RWPE2 (cell line): ENCODE measurements at regions not wholly inside any gene's neighbourhood (a gene's known extent, or its start where the extent isn't known, plus 50 kb on each side); places are given as distances from the start of the nearest gene placed in this dataset.

Experiments
- ATAC-seq: fragments of 200-7000 bp; cut with Tn5 transposase; 3 replicates; pipeline ENCODE4 v1.9.1; 2021; ENCODE audit warnings: low read depth
- DNase-seq: peaks from one replicate; pipeline ENCODE4 v3.0.0-alpha.2; 2020; ENCODE audit warnings: low spot score
- H3K27ac ChIP-seq: fragments of 450-650 bp; 2 replicates; pipeline ENCODE4 v1.5.1; 2017; ENCODE audit warnings: mild to moderate bottlenecking; ENCODE audit not compliant: poor library complexity, severe bottlenecking
- H3K27me3 ChIP-seq: fragments of 250-450 bp; sonication (Bioruptor Pico); 2 replicates; pipeline ENCODE4 v1.5.1; 2021; ENCODE audit warnings: mild to moderate bottlenecking, moderate library complexity; ENCODE audit not compliant: insufficient read depth, poor library complexity, severe bottlenecking
- H3K36me3 ChIP-seq: fragments of 250-450 bp; sonication (Bioruptor Pico); 2 replicates; pipeline ENCODE4 v1.5.1; 2020; ENCODE audit warnings: low read depth, mild to moderate bottlenecking, moderate library complexity
- H3K4me1 ChIP-seq: fragments of 250-450 bp; sonication (Bioruptor Pico); 2 replicates; pipeline ENCODE4 v1.5.1; 2021; ENCODE audit warnings: mild to moderate bottlenecking, moderate library complexity; ENCODE audit not compliant: insufficient read depth, poor library complexity, severe bottlenecking
- H3K4me3 ChIP-seq: fragments of 250-450 bp; sonication (Bioruptor Pico); 2 replicates; pipeline ENCODE4 v1.5.1; 2021; ENCODE audit warnings: mild to moderate bottlenecking, moderate library complexity; ENCODE audit not compliant: severe bottlenecking
- H3K9me3 ChIP-seq: fragments of 250-450 bp; sonication (Bioruptor Pico); 2 replicates; pipeline ENCODE4 v1.5.1; 2021; ENCODE audit warnings: mild to moderate bottlenecking, moderate library complexity; ENCODE audit not compliant: severe bottlenecking
- CTCF ChIP-seq: fragments of 450-650 bp; IDR thresholded peaks from one replicate; pipeline ENCODE4 v1.5.1; 2017; ENCODE audit warnings: mild to moderate bottlenecking, moderate library complexity; ENCODE audit not compliant: poor library complexity, severe bottlenecking

DNA sequence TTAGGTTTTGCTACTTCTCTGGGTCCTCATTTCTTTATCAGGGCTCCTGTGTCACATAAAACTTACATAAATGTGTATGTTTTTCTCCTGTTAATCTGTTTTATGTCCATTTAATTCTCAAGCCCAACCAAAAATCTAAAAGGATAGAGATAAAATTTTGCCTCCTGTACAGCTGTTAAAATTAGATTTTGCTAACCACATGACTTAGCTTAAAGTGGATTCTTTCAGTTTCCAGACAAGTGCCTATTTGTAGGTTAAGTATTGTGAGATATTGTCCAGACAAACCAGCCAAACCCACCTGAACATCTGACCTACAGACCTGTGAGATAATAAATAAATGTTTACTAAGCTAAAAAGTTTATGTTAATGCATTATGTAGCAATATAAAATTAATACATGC, 465.5 kb downstream of the SI start:
- no peaks in the 10 kb centered on the region for H3K27me3 ChIP-seq
- TF ChIP-seq CTCF: no peak
- no peak overlapping the region for H3K4me3 ChIP-seq
- ATAC-seq (no peak), DNase-seq (no peak)
- no peaks in the 10 kb centered on the region for H3K36me3 ChIP-seq
- no peak overlapping the region for H3K27ac ChIP-seq
- no peaks in the 10 kb centered on the region for H3K9me3 ChIP-seq
- H3K4me1 ChIP-seq: no peaks in the 10 kb centered on the region

DNA sequence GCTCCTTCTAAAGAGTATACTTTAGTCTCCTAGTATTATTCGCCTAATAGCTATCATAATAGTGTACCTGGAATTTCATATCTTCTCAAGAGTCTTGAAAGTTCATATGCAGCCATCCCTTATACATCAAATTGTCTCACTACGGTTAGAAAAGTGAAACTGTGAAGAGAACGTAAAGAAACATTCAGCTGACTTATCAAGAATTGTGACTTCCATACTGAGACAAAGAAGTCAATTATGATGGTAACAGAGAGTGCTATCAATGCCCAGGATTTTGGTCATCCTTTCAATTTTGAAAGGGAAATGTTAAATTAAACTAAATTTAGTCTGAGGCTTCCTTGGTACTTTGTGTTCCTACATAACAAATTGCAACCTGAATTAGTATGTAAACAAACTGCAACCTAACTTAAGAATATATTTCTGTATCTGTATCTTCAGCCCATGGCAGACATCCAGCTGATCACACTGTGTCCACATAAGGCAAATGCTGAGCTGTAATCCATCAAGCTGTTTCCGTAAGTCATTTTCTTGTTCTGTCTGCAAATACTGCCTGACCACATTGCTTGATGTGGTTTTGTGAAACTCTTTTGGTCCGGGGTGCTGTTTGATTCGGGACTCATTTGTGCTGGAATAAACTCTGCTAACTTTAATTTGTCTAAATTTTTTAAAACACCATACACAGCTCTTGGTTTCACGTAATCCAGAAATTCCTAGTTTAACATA, 469.6 kb downstream of the SI start:
- no peaks in the 10 kb centered on the region for H3K27me3 ChIP-seq
- TF ChIP-seq CTCF: no peak
- DNase-seq (no peak), ATAC-seq (no peak)
- H3K36me3 ChIP-seq: no peaks in the 10 kb centered on the region
- H3K9me3 ChIP-seq: no peaks in the 10 kb centered on the region
- H3K4me3 ChIP-seq: no peak overlapping the region
- no peak overlapping the region for H3K27ac ChIP-seq
- H3K4me1 ChIP-seq: no peaks in the 10 kb centered on the region

DNA sequence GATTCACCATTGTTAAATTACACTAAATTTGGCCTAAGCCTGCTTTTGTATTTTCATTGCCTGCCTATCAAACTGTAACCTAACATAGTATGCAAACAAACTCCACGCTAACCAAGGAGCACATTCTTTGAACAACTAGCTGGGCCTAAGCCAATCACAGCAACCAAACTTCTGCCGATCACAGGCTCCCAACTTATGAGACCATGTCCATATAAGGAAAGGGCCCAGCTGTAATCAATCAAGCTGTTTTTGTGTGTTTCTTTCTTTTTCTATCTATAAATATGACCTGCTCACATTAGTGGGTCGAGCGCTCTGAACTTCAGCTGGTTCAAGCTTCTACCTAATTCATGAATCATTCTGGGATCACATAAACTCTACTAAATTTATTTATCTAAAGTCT, 473.6 kb downstream of the SI start:
- DNase-seq (no peak), ATAC-seq (no peak)
- no peaks in the 10 kb centered on the region for H3K27me3 ChIP-seq
- H3K36me3 ChIP-seq: no peaks in the 10 kb centered on the region
- H3K4me3 ChIP-seq: no peak overlapping the region
- no peaks in the 10 kb centered on the region for H3K9me3 ChIP-seq
- H3K27ac ChIP-seq: no peak overlapping the region
- no peaks in the 10 kb centered on the region for H3K4me1 ChIP-seq
- TF ChIP-seq CTCF: no peak

GRCh38 chr3:164577667-164578210, 500.6 kb downstream of the SI start:
- TF ChIP-seq CTCF: no peak
- Histone ChIP-seq H3K27me3 (no peaks in the 10 kb centered on the region), H3K9me3 (no peaks in the 10 kb centered on the region), H3K27ac (no peak overlapping the region), H3K36me3 (no peaks in the 10 kb centered on the region), H3K4me1 (no peaks in the 10 kb centered on the region), H3K4me3 (no peak overlapping the region)
- no peak for DNase-seq
- no peak for ATAC-seq

GRCh38 chr3:164572436-164572835, 505.9 kb downstream of the SI start:
- Histone ChIP-seq H3K36me3 (no peaks in the 10 kb centered on the region), H3K4me3 (no peak overlapping the region), H3K4me1 (no peaks in the 10 kb centered on the region), H3K27me3 (no peaks in the 10 kb centered on the region), H3K9me3 (no peaks in the 10 kb centered on the region), H3K27ac (no peak overlapping the region)
- ATAC-seq (no peak), DNase-seq (no peak)
- TF ChIP-seq CTCF: no peak
